ENCODE measurements at regions not wholly inside any gene's neighbourhood (a gene's known extent, or its start where the extent isn't known, plus 50 kb on each side); places are given as distances from the start of the nearest gene placed in this dataset.
A peak's percentile ranks its signal among the peaks of the same experiment; 100 is the strongest.

- no peaks in the 10 kb centered on the region for H3K36me3 ChIP-seq (ENCODE audit: control insufficient read depth, insufficient read depth, low read length)
- no peak for TF ChIP-seq CTCF (IDR thresholded peaks at IDR 0.05; ENCODE audit: insufficient read depth in 1 of 2, low read depth in 1 of 2, low read length in 1 of 2, severe bottlenecking in 1 of 2, unreplicated experiment in 1 of 2)
- Mint-ChIP-seq H3K27ac (ENCODE audit: unreplicated experiment) (peak overlapping the region; percentile 20), H3K36me3 (ENCODE audit: insufficient read depth, unreplicated experiment) (no peaks in the 10 kb centered on the region), H3K9me3 (ENCODE audit: unreplicated experiment) (peaks cover 17% of the 10 kb centered on the region), H3K4me3 (ENCODE audit: unreplicated experiment) (peak overlapping the region; percentile 66), H3K4me1 (ENCODE audit: low read depth, unreplicated experiment) (peaks cover 12% of the 10 kb centered on the region), H3K27me3 (ENCODE audit: insufficient read depth, unreplicated experiment) (no peaks in the 10 kb centered on the region)
- H3K9me3 ChIP-seq = no peaks in the 10 kb centered on the region; the same call in 1 of the 2 replicates
- H3K4me3 ChIP-seq (ENCODE audit: low read depth, low read length) = no peak overlapping the region; the same call in 1 of the 2 replicates
- no peaks in the 10 kb centered on the region for H3K27me3 ChIP-seq (replicated peaks; ENCODE audit: control insufficient read depth, insufficient read depth, low read length)
- no peaks in the 10 kb centered on the region for H3K4me1 ChIP-seq
- CTCF ChIA-PET = no interaction called here
- intact Hi-C loops (cut with micrococcal nuclease; ENCODE audit: unreplicated experiment) = no loop called here
- POLR2A ChIA-PET = no interaction called here
- peak; percentile 9 to 38 for DNase-seq
- no TSS peak for BruUV-seq (replicated peaks)
Measured at GRCh38 chr4:185925910-185926360, 113.9 kb upstream of the SORBS2 start.

- TF ChIP-seq CTCF (IDR thresholded peaks at IDR 0.05; ENCODE audit: insufficient read depth in 1 of 2, low read depth in 1 of 2, low read length in 1 of 2, severe bottlenecking in 1 of 2, unreplicated experiment in 1 of 2) = no peak
- Mint-ChIP-seq H3K27ac (ENCODE audit: unreplicated experiment) (no peak overlapping the region), H3K4me3 (ENCODE audit: unreplicated experiment) (no peak overlapping the region), H3K4me1 (ENCODE audit: low read depth, unreplicated experiment) (peaks cover under 1% of the 10 kb centered on the region), H3K36me3 (ENCODE audit: insufficient read depth, unreplicated experiment) (no peaks in the 10 kb centered on the region), H3K9me3 (ENCODE audit: unreplicated experiment) (no peaks in the 10 kb centered on the region), H3K27me3 (ENCODE audit: insufficient read depth, unreplicated experiment) (no peaks in the 10 kb centered on the region)
- no TSS peak for BruUV-seq (replicated peaks)
- ChIA-PET POLR2A (no interaction called here), CTCF (no interaction called here)
- no peak for DNase-seq
- Histone ChIP-seq H3K4me3 (ENCODE audit: low read depth, low read length) (no peak overlapping the region), H3K4me1 (no peaks in the 10 kb centered on the region), H3K27me3 (replicated peaks; ENCODE audit: control insufficient read depth, insufficient read depth, low read length) (no peaks in the 10 kb centered on the region), H3K9me3 (no peaks in the 10 kb centered on the region), H3K36me3 (ENCODE audit: control insufficient read depth, insufficient read depth, low read length) (no peaks in the 10 kb centered on the region)
- intact Hi-C loops (cut with micrococcal nuclease; ENCODE audit: unreplicated experiment) = no loop called here
Measured at GRCh38 chr4:185931375-185931774, 119.4 kb upstream of the SORBS2 start.

GRCh38 chr4:185931986-185932385 is 120.0 kb upstream of the SORBS2 start:
- CTCF ChIA-PET = no interaction called here
- TF ChIP-seq CTCF (IDR thresholded peaks at IDR 0.05; ENCODE audit: insufficient read depth in 1 of 2, low read depth in 1 of 2, low read length in 1 of 2, severe bottlenecking in 1 of 2, unreplicated experiment in 1 of 2) = no peak
- Mint-ChIP-seq H3K4me3 (ENCODE audit: unreplicated experiment) (no peak overlapping the region), H3K36me3 (ENCODE audit: insufficient read depth, unreplicated experiment) (no peaks in the 10 kb centered on the region), H3K9me3 (ENCODE audit: unreplicated experiment) (no peaks in the 10 kb centered on the region), H3K27me3 (ENCODE audit: insufficient read depth, unreplicated experiment) (no peaks in the 10 kb centered on the region), H3K4me1 (ENCODE audit: low read depth, unreplicated experiment) (no peaks in the 10 kb centered on the region), H3K27ac (ENCODE audit: unreplicated experiment) (no peak overlapping the region)
- POLR2A ChIA-PET = no interaction called here
- no peak for DNase-seq
- H3K4me3 ChIP-seq (ENCODE audit: low read depth, low read length) = no peak overlapping the region
- no peaks in the 10 kb centered on the region for H3K4me1 ChIP-seq
- intact Hi-C loops (cut with micrococcal nuclease; ENCODE audit: unreplicated experiment) = no loop called here
- H3K27me3 ChIP-seq (replicated peaks; ENCODE audit: control insufficient read depth, insufficient read depth, low read length) = no peaks in the 10 kb centered on the region
- BruUV-seq (replicated peaks) = no TSS peak
- no peaks in the 10 kb centered on the region for H3K9me3 ChIP-seq
- no peaks in the 10 kb centered on the region for H3K36me3 ChIP-seq (ENCODE audit: control insufficient read depth, insufficient read depth, low read length)
